Loucy (cell line): ENCODE measurements at regions not wholly inside any gene's neighbourhood (a gene's known extent, or its start where the extent isn't known, plus 50 kb on each side); places are given as distances from the start of the nearest gene placed in this dataset.

ENCODE experiments used
- H2AFZ ChIP-seq: fragments of 200-600 bp; sonication (generic); 2 replicates; pipeline ENCODE4 v1.6.0; 2016; ENCODE audit warnings: antibody characterized with exemption, mild to moderate bottlenecking, low read length, moderate library complexity
- H3F3A ChIP-seq: fragments of 200-600 bp; 2 replicates; pipeline ENCODE4 v1.6.0; 2016; ENCODE audit warnings: antibody characterized with exemption, low read depth, mild to moderate bottlenecking
- H3K27me3 ChIP-seq: fragments of 200-600 bp; sonication (generic); 2 replicates; pipeline ENCODE4 v1.6.1; 2014; ENCODE audit warnings: low read length, mild to moderate bottlenecking; ENCODE audit not compliant: insufficient read depth, poor library complexity, severe bottlenecking
- H3K36me3 ChIP-seq: fragments of 200-600 bp; sonication (generic); 2 replicates; pipeline ENCODE4 v1.6.1; 2016; ENCODE audit warnings: low read length; ENCODE audit not compliant: insufficient read depth
- H3K4me1 ChIP-seq: fragments of 200-600 bp; sonication (generic); 2 replicates; pipeline ENCODE4 v1.5.1; 2014; ENCODE audit warnings: low read length, mild to moderate bottlenecking; ENCODE audit not compliant: insufficient read depth, poor library complexity, severe bottlenecking
- H3K4me2 ChIP-seq: fragments of 200-600 bp; sonication (generic); 2 replicates; pipeline ENCODE4 v1.6.0; 2014; ENCODE audit warnings: antibody characterized with exemption, low read length, low read depth, mild to moderate bottlenecking; ENCODE audit not compliant: poor library complexity, severe bottlenecking
- H3K4me3 ChIP-seq: fragments of 200-600 bp; sonication (generic); 2 replicates; pipeline ENCODE4 v1.5.1; 2014; ENCODE audit warnings: low read length, mild to moderate bottlenecking, mixed read lengths; ENCODE audit not compliant: poor library complexity, severe bottlenecking
- H3K79me2 ChIP-seq: fragments of 200-600 bp; sonication (generic); 2 replicates; pipeline ENCODE4 v1.6.1; 2014; ENCODE audit warnings: low read length; ENCODE audit not compliant: insufficient read depth
- H3K9ac ChIP-seq: fragments of 200-600 bp; sonication (generic); 2 replicates; pipeline ENCODE4 v1.6.0; 2014; ENCODE audit warnings: mild to moderate bottlenecking, low read depth, low read length, moderate library complexity; ENCODE audit not compliant: poor library complexity, severe bottlenecking
- H3K9me2 ChIP-seq: fragments of 200-600 bp; sonication (generic); replicated peaks from 2 replicates; pipeline ENCODE4 v1.6.1; 2016; ENCODE audit warnings: low read depth, low read length, mixed read lengths
- H3K9me3 ChIP-seq: fragments of 200-600 bp; sonication (generic); 2 replicates; pipeline ENCODE4 v1.6.1; 2014; ENCODE audit warnings: mild to moderate bottlenecking, antibody characterized with exemption, low read length, low read depth; ENCODE audit not compliant: insufficient read depth
- H4K20me1 ChIP-seq: fragments of 200-600 bp; sonication (generic); 2 replicates; pipeline ENCODE4 v1.6.0; 2014; ENCODE audit warnings: antibody characterized with exemption, low read length, mild to moderate bottlenecking; ENCODE audit not compliant: insufficient read depth, poor library complexity, severe bottlenecking
- EZH2phosphoT487 ChIP-seq: fragments of 200-600 bp; IDR thresholded peaks from 2 replicates; pipeline ENCODE4 v1.6.1; 2018; ENCODE audit warnings: antibody characterized with exemption, mild to moderate bottlenecking, moderate library complexity, borderline replicate concordance
- TF ChIP-seq, protein P1 (sequence below): fragments of 200-600 bp; sonication (generic); conservative IDR thresholded peaks from 2 replicates; pipeline ENCODE4 v1.5.1; 2014; ENCODE audit warnings: mild to moderate bottlenecking, antibody characterized with exemption, low read length

- H3K27me3 ChIP-seq, result no peaks in the 10 kb centered on the region
- no peak overlapping the region for H3K4me3 ChIP-seq
- H3K9ac ChIP-seq, result no peak overlapping the region
- H3F3A ChIP-seq, result no peaks in the 10 kb centered on the region
- H4K20me1 ChIP-seq, result no peaks in the 10 kb centered on the region
- no peak overlapping the region for H2AFZ ChIP-seq
- no peaks in the 10 kb centered on the region for H3K4me1 ChIP-seq
- H3K9me2 ChIP-seq, result no peaks in the 10 kb centered on the region
- H3K36me3 ChIP-seq, result no peaks in the 10 kb centered on the region
- H3K79me2 ChIP-seq, result no peaks in the 10 kb centered on the region
- H3K9me3 ChIP-seq, result no peaks in the 10 kb centered on the region
- TF ChIP-seq, protein P1, sequence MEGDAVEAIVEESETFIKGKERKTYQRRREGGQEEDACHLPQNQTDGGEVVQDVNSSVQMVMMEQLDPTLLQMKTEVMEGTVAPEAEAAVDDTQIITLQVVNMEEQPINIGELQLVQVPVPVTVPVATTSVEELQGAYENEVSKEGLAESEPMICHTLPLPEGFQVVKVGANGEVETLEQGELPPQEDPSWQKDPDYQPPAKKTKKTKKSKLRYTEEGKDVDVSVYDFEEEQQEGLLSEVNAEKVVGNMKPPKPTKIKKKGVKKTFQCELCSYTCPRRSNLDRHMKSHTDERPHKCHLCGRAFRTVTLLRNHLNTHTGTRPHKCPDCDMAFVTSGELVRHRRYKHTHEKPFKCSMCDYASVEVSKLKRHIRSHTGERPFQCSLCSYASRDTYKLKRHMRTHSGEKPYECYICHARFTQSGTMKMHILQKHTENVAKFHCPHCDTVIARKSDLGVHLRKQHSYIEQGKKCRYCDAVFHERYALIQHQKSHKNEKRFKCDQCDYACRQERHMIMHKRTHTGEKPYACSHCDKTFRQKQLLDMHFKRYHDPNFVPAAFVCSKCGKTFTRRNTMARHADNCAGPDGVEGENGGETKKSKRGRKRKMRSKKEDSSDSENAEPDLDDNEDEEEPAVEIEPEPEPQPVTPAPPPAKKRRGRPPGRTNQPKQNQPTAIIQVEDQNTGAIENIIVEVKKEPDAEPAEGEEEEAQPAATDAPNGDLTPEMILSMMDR, result no peak
- no peak for TF ChIP-seq EZH2phosphoT487
- H3K4me2 ChIP-seq, result no peak overlapping the region
These were observed 112.7 kb upstream of the NANOS1 start for GRCh38 chr10:118916777-118917176.

- no peaks in the 10 kb centered on the region for H3K79me2 ChIP-seq
- H3K4me3 ChIP-seq, result no peak overlapping the region
- no peak overlapping the region for H3K9ac ChIP-seq
- H2AFZ ChIP-seq, result no peak overlapping the region
- no peaks in the 10 kb centered on the region for H4K20me1 ChIP-seq
- H3F3A ChIP-seq, result no peaks in the 10 kb centered on the region
- H3K9me3 ChIP-seq, result no peaks in the 10 kb centered on the region
- H3K4me1 ChIP-seq, result no peaks in the 10 kb centered on the region
- TF ChIP-seq, protein P1, result no peak
- no peak for TF ChIP-seq EZH2phosphoT487
- no peaks in the 10 kb centered on the region for H3K27me3 ChIP-seq
- no peaks in the 10 kb centered on the region for H3K9me2 ChIP-seq
- H3K4me2 ChIP-seq, result no peak overlapping the region
- H3K36me3 ChIP-seq, result no peaks in the 10 kb centered on the region
These were observed 111.8 kb upstream of the NANOS1 start for GRCh38 chr10:118917701-118918100.

GRCh38 chr10:118918116-118918515 is 111.4 kb upstream of the NANOS1 start:
- H3K36me3 ChIP-seq, result no peaks in the 10 kb centered on the region
- no peaks in the 10 kb centered on the region for H3F3A ChIP-seq
- no peaks in the 10 kb centered on the region for H3K4me1 ChIP-seq
- H4K20me1 ChIP-seq, result no peaks in the 10 kb centered on the region
- H3K27me3 ChIP-seq, result no peaks in the 10 kb centered on the region
- no peak overlapping the region for H3K9ac ChIP-seq
- H3K9me3 ChIP-seq, result no peaks in the 10 kb centered on the region
- H3K9me2 ChIP-seq, result no peaks in the 10 kb centered on the region
- no peak overlapping the region for H3K4me3 ChIP-seq
- H2AFZ ChIP-seq, result no peak overlapping the region
- TF ChIP-seq, protein P1, result no peak
- no peak for TF ChIP-seq EZH2phosphoT487
- no peaks in the 10 kb centered on the region for H3K79me2 ChIP-seq
- no peak overlapping the region for H3K4me2 ChIP-seq
